Osteocyte (in vitro differentiated cells): ENCODE measurements at regions not wholly inside any gene's neighbourhood (a gene's known extent, or its start where the extent isn't known, plus 50 kb on each side); places are given as distances from the start of the nearest gene placed in this dataset.
"Not testable (repeated sequence)": the region's sequence is repeated elsewhere in the genome, so short reads cannot be mapped to it uniquely, and the experiment has no call there.

Experiments used
- DNase-seq: peaks from one replicate; pipeline ENCODE4 v3.0.0; 2021; ENCODE audit warnings: mixed read lengths; ENCODE audit not compliant: unreplicated experiment; ENCODE audit errors: extremely low spot score
- H3K27ac Mint-ChIP-seq: one replicate; pipeline ENCODE4 v1.8.0; 2021; ENCODE audit warnings: mild to moderate bottlenecking, mixed read lengths; ENCODE audit not compliant: unreplicated experiment
- H3K27me3 Mint-ChIP-seq: one replicate; pipeline ENCODE4 v1.8.0; 2021; ENCODE audit warnings: mixed read lengths; ENCODE audit not compliant: unreplicated experiment
- H3K36me3 Mint-ChIP-seq: one replicate; pipeline ENCODE4 v1.8.0; 2021; ENCODE audit warnings: mixed read lengths; ENCODE audit not compliant: unreplicated experiment
- H3K4me1 Mint-ChIP-seq: one replicate; pipeline ENCODE4 v1.8.0; 2021; ENCODE audit warnings: mixed read lengths; ENCODE audit not compliant: unreplicated experiment
- H3K4me3 Mint-ChIP-seq: one replicate; pipeline ENCODE4 v1.8.0; 2021; ENCODE audit warnings: mild to moderate bottlenecking, moderate library complexity, mixed read lengths; ENCODE audit not compliant: unreplicated experiment
- H3K9me3 Mint-ChIP-seq: one replicate; pipeline ENCODE4 v1.8.0; 2021; ENCODE audit warnings: mixed read lengths; ENCODE audit not compliant: unreplicated experiment
- TF ChIP-seq, protein P1 (sequence below): fragments of 200-600 bp; sonication (generic); IDR thresholded peaks from 2 replicates; pipeline ENCODE4 v1.5.0; 2021; ENCODE audit warnings: antibody characterized with exemption, mild to moderate bottlenecking, moderate library complexity

GRCh38 chr5:99773290-99773689 lies 761.9 kb upstream of the FAM174A start:
- Mint-ChIP-seq H3K36me3 (no peaks in the 10 kb centered on the region), H3K9me3 (no peaks in the 10 kb centered on the region), H3K27me3 (no peaks in the 10 kb centered on the region), H3K4me3 (no peak overlapping the region), H3K4me1 (no peaks in the 10 kb centered on the region), H3K27ac (no peak overlapping the region)
- TF ChIP-seq, protein P1, sequence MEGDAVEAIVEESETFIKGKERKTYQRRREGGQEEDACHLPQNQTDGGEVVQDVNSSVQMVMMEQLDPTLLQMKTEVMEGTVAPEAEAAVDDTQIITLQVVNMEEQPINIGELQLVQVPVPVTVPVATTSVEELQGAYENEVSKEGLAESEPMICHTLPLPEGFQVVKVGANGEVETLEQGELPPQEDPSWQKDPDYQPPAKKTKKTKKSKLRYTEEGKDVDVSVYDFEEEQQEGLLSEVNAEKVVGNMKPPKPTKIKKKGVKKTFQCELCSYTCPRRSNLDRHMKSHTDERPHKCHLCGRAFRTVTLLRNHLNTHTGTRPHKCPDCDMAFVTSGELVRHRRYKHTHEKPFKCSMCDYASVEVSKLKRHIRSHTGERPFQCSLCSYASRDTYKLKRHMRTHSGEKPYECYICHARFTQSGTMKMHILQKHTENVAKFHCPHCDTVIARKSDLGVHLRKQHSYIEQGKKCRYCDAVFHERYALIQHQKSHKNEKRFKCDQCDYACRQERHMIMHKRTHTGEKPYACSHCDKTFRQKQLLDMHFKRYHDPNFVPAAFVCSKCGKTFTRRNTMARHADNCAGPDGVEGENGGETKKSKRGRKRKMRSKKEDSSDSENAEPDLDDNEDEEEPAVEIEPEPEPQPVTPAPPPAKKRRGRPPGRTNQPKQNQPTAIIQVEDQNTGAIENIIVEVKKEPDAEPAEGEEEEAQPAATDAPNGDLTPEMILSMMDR: no peak
- no peak for DNase-seq

GRCh38 chr5:99771296-99771695 lies 763.9 kb upstream of the FAM174A start:
- Mint-ChIP-seq H3K36me3 (no peaks in the 10 kb centered on the region), H3K27ac (no peak overlapping the region), H3K9me3 (no peaks in the 10 kb centered on the region), H3K4me3 (no peak overlapping the region), H3K4me1 (no peaks in the 10 kb centered on the region), H3K27me3 (no peaks in the 10 kb centered on the region)
- DNase-seq: no peak
- TF ChIP-seq, protein P1: no peak

DNA sequence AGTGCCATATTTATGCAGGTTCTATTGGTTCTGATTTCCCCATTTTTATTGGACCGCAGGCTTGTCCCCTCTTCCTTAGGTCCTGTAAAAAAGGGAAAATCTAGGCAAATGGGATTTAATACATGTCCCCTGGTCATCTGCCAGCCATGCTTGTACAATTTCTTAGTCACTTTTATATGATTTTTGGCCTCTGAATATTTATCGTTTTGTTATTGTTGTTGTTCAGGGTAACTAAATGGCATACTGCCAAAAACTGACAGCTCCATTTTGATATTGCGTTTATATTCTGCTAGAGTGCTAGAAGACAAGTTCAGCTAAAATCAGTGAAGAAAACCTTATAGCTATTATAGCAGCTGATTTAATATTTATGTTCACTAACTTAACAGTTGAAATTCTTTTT lies 770.2 kb upstream of the FAM174A start:
- Mint-ChIP-seq H3K4me1 (no peaks in the 10 kb centered on the region), H3K9me3 (peaks cover 9% of the 10 kb centered on the region), H3K27ac (no peak overlapping the region), H3K27me3 (no peaks in the 10 kb centered on the region), H3K4me3 (no peak overlapping the region), H3K36me3 (no peaks in the 10 kb centered on the region)
- no peak for DNase-seq
- TF ChIP-seq, protein P1: no peak

- Mint-ChIP-seq H3K9me3 (peaks cover 13% of the 10 kb centered on the region), H3K27me3 (no peaks in the 10 kb centered on the region), H3K4me3 (no peak overlapping the region), H3K36me3 (no peaks in the 10 kb centered on the region), H3K27ac (no peak overlapping the region), H3K4me1 (no peaks in the 10 kb centered on the region)
- TF ChIP-seq, protein P1: no peak
- no peak for DNase-seq
Measured at GRCh38 chr5:99763021-99763774, 772.0 kb upstream of the FAM174A start.

GRCh38 chr5:99747342-99747741 lies 787.8 kb upstream of the FAM174A start:
- no peak for DNase-seq
- Mint-ChIP-seq H3K27ac (no peak overlapping the region), H3K4me1 (no peaks in the 10 kb centered on the region), H3K4me3 (no peak overlapping the region), H3K9me3 (peaks cover 11% of the 10 kb centered on the region), H3K36me3 (no peaks in the 10 kb centered on the region), H3K27me3 (no peaks in the 10 kb centered on the region)
- TF ChIP-seq, protein P1: no peak

DNA sequence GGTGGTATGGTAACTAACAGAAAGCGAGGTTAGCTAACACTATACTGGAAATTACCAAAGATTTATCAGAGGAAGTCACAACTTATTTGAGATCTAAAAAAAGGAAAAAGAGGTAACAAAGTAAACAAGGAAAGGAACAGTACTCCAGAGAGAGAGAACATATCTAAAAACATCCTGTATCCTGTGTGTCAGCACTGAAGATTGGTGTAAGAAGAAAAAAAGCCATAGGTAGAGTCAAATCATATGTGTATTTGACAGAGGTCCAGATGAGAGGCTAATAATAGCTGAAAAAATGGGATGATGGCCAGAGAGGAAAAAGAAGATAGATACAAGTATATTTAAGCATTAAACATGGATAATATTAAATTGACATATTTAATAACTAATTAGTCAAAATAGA lies 802.0 kb upstream of the FAM174A start:
- H3K36me3 Mint-ChIP-seq, H3K4me1 Mint-ChIP-seq, H3K9me3 Mint-ChIP-seq, H3K27me3 Mint-ChIP-seq, DNase-seq, H3K27ac Mint-ChIP-seq, H3K4me3 Mint-ChIP-seq: not testable (repeated sequence)

GRCh38 chr5:99730653-99731052 lies 801.8 kb upstream of the CHD1 start:
- not testable (repeated sequence) for H3K27ac Mint-ChIP-seq, H3K9me3 Mint-ChIP-seq, H3K27me3 Mint-ChIP-seq, H3K36me3 Mint-ChIP-seq, H3K4me3 Mint-ChIP-seq, H3K4me1 Mint-ChIP-seq, DNase-seq
